Limb (tissue), 2 donors: ENCODE measurements at regions not wholly inside any gene's neighbourhood (a gene's known extent, or its start where the extent isn't known, plus 50 kb on each side); places are given as distances from the start of the nearest gene placed in this dataset.

ENCODE experiments used
- DNase-seq, 2 donors: peaks; one replicate each; pipeline ENCODE4 v3.0.0-alpha.2; 2016; ENCODE audit errors: extremely low spot score in 2 of 2

DNA sequence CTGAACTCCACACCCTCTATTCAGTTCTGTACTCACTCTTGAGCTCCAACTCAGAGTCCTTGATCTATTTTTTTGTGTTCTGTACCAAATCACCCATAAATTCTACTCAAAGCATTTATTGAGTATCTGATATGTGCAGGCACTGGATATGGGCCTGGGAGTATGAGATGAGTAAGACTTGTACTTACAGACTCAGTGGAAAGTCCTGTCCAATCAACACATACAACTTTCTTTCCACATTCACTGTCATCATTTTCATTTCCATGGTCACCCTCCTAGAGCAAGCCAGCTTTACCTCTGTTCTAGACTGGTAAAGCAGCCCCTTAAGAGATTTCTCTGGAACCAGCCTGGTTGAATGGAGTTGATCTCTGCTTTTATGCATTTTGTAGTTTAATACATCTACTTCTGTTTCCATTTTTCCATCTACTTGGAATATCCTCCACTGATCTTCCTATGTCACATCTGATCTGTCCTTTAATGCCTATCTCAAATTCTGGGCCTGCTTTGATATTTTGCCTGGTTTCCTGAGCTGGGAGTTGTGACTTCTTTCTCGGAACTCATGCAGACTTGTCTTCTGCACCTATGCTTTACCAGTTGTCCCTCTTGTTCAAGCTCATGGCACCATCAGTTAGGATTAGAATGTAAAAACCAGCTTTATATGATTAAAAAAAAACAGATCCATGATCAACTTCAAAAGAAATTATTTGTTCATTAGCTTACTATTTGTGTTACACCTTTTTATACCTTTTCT is 96.9 kb upstream of the GLS start:
- no peak for DNase-seq

DNA sequence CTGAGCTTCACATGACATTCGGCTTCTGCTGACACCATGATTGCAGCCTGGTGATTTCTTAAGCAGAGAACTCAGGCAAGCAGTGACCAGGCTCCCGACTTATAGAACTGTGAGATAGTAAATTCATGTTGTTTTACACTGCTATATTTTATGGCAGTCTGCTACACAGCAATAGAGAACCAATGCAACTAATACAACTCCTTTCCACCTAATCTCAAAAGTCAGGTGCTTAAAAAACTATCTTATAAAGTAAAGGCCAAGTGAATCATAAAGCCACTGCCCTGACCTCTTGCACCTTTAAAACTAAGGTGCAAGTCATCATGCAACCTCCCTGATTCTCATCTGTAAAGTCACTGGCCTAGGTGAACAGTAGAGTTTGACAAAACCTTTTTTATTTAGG is 95.3 kb upstream of the GLS start:
- no peak for DNase-seq

DNA sequence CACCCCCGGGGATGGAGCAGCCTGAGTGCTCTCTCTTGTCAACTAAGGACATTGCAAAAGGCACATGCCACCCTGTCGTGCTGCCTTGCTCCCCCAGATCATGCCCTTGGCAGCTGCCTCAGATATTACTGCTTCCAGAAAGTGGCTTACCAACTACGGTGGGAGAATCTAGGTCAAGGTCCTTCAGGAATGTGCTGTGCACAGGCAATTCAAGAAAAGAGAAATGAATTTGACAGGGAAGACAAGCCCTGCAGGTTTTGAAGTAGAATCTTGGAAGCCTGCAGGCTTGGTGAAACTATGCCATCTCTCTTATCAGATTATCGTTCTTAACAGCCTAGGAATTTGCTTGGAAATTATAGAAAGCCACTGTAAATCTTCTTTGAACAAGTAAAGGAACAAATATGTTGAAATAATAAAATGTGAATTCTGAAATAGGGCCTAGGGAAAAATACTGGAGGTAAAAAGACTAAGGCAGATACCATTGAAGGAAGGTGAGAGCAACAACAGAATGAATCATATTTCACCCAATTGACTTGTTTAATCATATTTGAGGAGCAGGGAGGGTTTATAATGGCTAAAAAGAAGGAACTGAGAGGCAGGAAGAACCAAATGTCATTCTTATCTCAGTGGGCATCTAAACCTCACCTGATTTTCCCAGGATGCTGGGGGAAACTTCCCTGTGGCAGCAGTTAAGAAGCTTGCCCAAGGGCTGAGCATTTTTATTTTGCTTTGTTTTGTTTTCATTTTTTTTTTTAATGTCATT is 94.0 kb upstream of the GLS start:
- DNase-seq: no peak

DNA sequence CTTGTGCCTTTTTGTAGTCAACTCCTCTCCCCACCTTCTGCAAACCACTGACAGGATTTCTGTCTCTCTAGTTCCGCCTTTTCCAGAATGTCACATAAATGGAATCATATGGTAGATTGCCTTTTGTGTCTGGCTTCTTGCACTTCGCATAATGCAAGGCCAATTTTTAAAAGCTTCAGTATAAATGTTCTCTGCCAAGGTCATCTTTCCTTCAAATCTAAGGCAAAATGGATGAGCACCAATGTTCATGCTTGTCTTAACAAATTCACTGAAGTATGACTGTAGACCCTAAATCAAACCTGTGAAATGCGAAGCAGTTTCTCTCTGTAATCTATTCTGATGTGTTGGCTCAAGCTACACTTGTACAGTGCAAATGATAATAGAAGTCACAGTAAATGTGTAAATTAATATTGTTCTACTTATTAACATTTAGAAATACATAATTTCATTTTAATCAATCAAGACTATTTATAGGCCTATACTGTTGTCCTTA is 92.8 kb upstream of the GLS start:
- no peak for DNase-seq

DNA sequence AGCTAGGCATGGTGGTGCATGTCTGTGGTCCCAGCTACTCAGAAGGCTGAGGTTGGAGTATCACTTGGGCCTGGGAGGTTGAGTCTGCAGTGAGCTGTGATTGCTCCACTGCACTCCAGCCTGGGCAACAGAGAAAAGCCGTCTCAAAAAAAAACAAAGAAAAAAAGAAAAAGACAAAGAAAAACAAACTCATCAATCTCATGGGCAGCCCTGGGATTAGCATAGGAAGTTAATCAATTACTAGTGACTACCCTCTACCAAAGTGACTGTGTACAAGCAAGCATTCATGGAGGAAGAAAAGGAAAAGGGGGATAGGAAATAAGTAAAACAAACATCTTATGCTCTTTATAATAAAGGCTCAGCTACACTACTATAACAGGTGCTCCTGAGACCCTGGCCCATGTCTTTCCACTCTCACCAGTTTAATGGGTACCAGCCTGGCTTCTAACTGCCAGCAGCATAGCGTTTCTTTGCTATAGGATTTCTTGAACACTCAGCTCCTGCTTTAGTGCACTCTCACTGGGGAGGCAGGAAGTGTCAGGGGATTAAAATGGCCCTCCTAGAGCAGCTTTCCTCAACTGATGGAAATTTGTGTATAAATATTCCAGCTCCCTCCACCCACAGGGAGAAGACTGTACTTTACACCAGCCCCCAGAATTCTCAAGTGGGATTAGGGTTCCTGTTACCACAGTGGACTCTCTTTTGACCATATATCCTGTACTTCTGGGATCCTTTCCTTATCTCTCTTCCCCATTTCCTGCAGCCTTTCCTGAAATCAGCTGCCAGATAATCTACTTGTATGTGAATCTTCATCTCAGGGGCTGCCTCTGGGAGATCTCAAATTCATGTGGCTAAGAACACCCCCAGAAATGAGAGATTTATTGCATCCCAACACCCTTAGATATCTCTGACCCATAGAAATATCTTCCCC is 91.3 kb upstream of the GLS start:
- DNase-seq: no peak

DNA sequence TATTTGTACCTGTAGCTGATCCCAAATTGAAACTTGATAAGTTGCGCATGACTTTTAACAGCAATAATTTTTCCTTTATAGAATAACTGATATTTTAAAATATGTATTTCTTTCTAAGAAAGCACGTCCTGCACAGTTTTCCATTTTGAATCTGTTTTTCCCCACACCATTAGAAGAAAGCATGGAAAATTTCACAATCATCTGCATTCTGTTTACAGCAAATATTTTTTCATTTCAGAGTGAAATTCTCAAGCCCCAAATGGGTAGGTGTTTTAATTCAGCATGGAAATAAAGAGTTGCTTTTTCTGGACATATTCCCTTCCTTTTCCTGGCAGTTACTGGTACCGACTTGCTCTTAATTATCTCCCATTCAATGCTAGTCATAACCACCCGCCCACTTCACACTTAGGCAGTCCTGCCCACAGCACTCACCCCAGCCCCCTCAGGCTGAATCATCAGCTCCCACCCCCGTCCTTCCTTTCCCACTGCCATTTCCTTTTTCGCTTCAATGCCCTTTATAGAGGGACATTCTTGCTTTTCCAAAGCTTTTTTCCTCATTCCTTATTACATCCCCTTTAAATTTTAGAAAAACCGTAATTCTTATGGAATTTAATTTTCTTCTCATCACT is 89.2 kb upstream of the GLS start:
- no peak for DNase-seq

DNA sequence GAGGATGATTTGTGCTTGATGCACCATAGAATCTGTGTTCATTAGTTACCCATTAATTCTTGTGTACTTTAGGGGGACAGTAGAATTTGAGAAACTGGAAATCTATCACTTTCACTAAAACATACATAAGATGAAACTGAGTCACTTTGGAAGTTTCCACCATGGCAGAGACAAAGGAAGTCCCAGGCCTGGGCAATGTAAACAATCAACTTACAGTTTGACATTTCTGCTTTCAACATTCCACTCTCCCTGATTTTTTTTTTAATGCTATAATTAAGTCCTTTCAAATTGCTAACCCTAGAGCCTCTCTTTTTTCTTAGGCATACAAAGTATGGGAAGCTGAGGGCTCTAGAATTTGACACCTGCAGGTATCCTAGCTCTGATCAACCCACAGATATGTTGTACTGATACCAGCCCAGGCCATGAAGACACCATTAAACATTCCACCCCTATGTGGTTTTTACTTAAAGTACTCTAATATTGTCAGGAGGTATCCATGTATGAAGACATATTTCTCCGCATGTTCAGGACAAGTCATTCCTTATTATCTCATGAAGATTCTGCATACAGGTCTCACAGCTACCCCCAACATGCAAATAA is 88.5 kb upstream of the GLS start:
- DNase-seq: no peak

DNA sequence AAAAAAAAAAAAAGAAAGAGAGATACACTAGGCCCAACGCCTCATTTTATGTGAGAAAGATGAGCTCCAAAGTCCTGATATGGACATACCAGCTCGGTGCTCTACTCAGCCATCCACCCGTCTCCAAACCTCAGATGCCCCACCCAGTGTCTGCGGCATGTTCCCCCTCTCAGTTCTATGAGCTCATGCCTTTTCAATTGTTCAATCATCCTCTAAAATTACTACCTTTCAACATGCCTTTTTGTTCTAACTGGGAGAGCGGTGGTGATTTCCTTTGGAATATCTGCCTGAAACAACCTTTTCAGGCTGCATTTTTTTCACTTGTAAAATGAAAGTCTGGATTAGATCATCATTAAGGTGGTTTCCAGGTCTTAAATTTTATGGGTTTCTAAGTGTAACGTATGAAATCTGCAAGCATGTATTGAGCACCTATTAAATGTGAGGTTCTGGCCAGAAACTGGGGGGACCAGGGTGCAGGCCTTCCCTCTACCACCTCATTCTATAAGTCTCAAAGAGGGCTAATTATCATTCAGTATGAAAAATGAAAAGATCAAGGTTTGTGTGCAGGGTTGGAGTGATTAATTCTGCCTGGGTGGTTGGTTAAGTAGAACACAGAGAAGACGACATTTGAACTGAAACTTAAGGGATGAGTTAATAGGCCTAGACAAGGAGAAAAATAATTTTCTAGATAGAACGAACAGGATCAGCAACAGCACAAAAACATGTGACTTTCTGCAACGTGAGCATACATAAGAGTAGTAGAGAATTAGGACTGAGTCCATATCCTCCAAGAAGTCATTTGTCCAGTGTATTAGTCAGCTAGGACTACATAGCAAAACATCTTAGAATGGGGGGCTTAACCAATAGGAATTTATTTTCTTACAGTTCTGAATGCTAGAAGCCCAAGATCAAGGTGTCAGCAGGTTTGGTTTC is 87.4 kb upstream of the GLS start:
- DNase-seq: no peak

DNA sequence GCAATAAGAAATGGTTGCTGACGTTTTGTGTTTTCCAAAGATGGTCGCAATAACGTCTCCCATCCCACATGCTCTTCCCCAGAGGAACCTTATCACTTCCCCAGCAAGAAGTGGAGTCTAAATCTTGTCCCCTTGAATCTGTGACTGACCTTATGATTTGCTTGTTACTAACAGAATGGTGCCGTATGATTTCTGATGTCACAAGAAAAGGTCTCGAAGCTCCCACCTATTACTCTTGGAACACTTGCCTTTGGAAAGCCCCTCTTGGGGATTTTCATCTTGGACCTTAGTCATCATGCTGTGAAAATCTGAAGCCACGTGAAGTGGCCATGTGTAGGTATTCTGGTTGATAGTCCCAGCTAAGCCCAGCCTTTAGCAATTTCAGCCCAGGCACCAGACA is 86.2 kb upstream of the GLS start:
- no peak for DNase-seq

DNA sequence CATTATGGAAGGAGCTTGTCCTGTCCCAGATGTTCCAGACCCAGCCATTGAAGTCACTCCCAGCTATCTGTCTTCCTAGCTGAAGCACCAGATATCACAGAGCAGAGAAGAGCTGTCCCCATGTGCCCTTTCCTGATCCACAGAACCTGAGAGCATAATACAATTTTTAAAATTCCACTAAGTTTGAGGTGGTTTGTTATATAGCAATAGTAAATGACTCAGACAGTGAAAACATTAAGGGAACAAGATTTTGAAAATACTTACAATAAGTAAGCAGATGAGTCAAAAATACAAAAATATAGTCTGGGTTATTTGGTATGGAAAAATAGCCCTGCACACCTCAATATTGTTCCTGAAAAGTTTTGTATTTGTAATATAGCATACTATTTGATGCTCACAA is 85.8 kb upstream of the GLS start:
- DNase-seq: no peak

DNA sequence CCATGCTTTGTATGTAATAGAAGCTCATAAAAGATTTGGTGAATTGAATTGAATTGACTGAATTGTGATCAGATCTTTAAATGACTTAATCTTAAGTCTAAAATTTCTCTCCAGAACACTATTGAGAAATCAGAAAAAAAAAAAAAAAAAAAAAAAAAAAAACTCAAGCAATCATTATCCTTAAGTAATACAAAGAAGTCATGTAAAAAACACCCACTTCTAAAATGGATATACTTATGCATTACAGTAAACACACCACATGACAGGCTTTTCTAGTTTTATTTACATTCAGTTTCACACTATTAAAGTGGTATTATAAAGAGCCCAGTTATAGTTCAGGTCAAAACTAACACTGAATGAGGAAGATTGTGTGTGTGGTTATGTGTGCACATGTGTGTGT is 84.9 kb upstream of the GLS start:
- DNase-seq: no peak

DNA sequence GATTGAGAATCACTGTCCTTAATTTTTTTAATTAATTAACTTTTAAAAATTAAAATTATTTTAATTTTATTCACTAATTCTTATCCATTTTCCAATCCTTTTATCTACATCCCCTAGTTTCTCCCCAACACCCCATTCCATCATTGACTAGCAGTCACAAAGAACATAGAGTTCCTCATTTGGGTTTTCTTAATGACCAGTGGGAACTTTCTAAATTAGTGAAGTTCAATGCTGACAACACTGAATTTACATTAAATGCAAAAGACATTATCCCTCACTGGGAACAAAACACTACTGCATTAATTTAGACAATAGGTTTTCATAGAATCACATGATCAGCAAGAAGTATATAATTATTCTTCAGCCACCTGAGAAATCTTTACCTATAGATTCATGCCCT is 80.6 kb upstream of the GLS start:
- DNase-seq: no peak

DNA sequence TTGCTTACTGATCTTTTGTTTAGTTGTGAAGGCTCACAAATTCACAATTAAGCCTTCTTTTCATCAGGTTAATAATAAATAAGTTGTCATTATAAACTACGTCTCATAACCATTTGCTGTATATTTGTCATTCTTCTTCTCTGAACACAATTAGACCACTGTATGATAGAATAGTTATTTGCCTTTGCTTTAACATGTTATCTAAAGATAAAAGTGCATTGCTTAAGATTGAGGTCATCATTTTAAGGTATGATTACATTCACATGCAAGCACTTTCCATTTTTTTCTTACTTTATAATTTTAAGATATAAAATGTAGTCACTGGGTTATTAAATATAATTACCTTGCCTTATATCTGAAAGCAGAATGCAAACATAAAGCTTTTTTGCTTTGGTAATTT is 80.1 kb upstream of the GLS start:
- no peak for DNase-seq

DNA sequence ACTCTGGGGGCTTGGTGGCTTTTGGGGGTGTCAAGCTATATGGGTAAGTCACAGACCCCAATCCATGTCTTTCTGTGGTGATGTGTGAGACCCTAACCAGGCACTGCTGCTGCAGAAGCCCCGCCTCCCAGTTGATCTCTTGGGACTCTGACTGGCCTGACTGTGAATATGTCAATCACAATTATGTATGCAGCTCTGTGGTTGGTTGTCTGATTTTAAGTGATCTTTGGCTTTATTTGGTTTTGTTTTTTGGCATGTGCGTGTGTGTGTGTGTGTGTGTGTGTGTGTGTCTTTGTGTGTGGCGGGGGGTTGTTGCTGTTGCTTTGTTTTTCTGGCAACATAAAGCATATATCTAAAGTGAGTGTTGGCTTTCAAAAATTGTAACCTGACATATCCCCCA is 78.5 kb upstream of the GLS start:
- DNase-seq: peak in 1 of 2 donors; percentile 32

DNA sequence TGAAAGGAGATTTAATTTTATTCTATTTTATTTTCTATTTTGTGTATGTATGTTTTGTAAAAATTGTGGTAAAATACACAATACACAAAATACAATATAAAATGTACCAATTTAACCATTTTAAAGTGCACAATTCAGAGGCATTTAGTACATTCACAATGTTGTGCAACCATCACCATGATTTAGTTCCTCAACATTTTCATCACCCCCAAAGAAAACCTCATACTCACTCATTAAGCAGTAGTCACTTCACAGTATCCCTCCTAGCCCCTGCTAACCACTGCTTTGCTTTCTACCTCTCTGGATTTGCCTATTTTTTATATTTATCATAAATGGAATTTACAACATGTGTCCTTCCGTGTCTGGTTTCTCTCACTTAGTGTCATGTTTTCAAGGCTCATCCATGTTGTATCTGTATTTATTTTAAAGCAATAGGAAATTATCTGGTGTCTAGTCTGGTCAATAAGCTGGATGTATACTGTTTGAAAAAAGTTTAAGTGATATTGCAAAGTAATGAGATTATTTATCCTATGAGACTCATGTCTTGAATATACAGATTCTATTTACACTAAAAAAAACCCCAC is 77.9 kb upstream of the GLS start:
- DNase-seq: no peak

DNA sequence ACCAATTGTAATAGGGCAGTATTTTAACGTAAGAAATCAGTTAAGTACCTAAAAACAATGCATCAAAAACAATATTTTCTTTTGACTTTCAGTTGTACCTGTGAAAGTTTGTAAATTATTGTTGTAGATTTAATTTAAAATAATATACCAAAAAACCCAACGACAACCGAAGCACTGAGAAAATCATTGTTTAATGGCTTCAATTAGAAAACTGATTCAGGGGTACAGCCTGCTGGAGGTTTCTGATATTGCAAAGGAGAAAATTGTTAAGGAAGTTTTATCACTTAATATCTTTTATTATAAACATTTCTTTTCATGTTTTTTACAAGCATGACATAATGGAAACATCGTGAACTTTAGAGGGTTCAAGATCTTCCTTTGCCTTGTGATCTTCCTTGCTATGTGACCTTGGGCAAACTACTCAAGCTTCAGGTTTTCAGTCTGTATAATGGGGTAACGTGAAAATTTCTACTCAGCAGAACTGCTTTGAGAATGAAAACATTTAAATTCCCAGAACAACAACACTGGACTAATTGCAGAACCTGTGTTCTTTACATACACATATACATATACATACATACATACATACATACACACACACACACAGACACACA is 76.3 kb upstream of the GLS start:
- peak in 1 of 2 donors; percentile 36 for DNase-seq

DNA sequence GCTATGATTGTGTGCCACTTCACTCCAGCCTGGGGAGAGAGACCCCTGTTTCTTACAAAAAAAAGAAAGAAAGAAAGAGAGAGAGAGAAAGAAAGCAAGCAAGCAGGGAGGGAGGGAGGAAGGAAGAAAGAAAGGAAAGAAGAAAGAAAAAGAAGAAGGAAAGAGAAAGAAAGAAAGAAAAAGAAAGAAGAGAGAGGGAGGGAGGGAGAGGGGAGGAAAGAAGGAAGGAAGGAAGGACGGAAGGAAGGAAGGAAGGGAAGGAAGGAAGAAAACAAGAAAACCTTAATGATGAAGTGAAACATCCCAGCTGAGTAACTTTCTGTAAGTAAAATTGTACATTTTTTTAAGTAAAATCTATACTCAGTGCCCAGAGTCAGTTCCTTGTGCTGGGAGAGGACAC is 75.5 kb upstream of the GLS start:
- DNase-seq: no peak

DNA sequence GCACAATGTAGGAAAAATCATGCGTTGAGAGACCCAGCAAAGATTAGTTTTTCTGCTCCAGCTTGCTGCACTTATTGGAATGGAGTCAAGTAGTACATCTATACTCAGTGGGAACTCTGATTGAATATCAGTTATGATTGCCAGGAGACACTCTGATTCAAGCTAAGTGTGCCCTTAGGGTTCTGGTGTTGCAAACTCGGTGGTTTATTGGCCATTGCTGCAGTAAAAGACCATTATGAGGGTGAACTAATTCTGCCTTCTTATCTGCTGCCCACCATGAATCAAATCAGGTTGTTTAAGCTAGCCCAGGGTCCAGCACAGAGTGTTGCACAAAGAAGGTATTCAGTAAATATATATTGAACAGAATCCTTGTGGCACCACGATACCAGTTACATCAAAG is 74.8 kb upstream of the GLS start:
- no peak for DNase-seq

DNA sequence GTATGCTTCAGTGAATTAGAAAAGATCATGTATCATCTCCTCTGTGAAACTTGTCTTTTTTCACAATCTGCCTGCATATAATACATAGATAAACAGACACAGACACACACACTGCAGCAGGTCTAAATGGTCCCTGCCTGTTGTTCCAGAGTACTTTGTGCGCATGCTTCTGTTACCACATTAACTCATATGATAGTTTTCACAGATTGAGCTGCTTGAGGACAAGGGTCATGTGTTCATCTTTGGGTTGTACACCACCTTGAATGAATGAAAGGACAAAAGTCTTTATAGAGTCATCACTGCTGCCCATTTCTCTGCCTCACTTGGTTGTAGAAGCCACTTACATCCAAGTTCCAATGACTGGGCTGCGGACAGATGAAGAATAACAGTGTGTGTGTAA is 72.7 kb upstream of the GLS start:
- no peak for DNase-seq
